GM23248 (cell line): ENCODE measurements at regions not wholly inside any gene's neighbourhood (a gene's known extent, or its start where the extent isn't known, plus 50 kb on each side); places are given as distances from the start of the nearest gene placed in this dataset.

Experiments
- DNase-seq: peaks from one replicate; pipeline ENCODE4 v3.0.0-alpha.2; 2015
- H2AFZ ChIP-seq: fragments of 200-600 bp; sonication (generic); 2 replicates; pipeline ENCODE4 v1.6.1; 2016; ENCODE audit warnings: antibody characterized with exemption
- H3F3A ChIP-seq: fragments of 200-600 bp; sonication (generic); 2 replicates; pipeline ENCODE4 v1.6.1; 2016; ENCODE audit warnings: mild to moderate bottlenecking, antibody characterized with exemption, mixed run types; ENCODE audit not compliant: insufficient read depth
- H3K27ac ChIP-seq: fragments of 200-600 bp; sonication (generic); 2 replicates; pipeline ENCODE4 v1.5.1; 2016; ENCODE audit warnings: mild to moderate bottlenecking
- H3K27me3 ChIP-seq: fragments of 200-600 bp; sonication (generic); replicated peaks from 2 replicates; pipeline ENCODE4 v1.6.1; 2016; ENCODE audit warnings: mild to moderate bottlenecking; ENCODE audit not compliant: insufficient read depth
- H3K36me3 ChIP-seq: fragments of 200-600 bp; sonication (generic); 2 replicates; pipeline ENCODE4 v1.6.1; 2016; ENCODE audit warnings: low read depth, mild to moderate bottlenecking
- H3K4me1 ChIP-seq: fragments of 200-600 bp; sonication (generic); 2 replicates; pipeline ENCODE4 v1.6.1; 2016; ENCODE audit warnings: mild to moderate bottlenecking; ENCODE audit not compliant: insufficient read depth
- H3K4me2 ChIP-seq: fragments of 200-600 bp; sonication (generic); one replicate; pipeline ENCODE4 v1.6.1; 2016; ENCODE audit warnings: mild to moderate bottlenecking; ENCODE audit not compliant: unreplicated experiment
- H3K4me3 ChIP-seq: fragments of 200-600 bp; sonication (generic); 2 replicates; pipeline ENCODE4 v1.5.1; 2016; ENCODE audit warnings: mild to moderate bottlenecking
- H3K79me2 ChIP-seq: fragments of 200-600 bp; sonication (generic); 2 replicates; pipeline ENCODE4 v1.6.1; 2016; ENCODE audit warnings: mild to moderate bottlenecking; ENCODE audit not compliant: insufficient read depth
- H3K9ac ChIP-seq: fragments of 200-600 bp; sonication (generic); 2 replicates; pipeline ENCODE4 v1.6.1; 2016; ENCODE audit warnings: mild to moderate bottlenecking
- H3K9me2 ChIP-seq: fragments of 200-600 bp; sonication (generic); 2 replicates; pipeline ENCODE4 v1.6.1; 2016; ENCODE audit warnings: mixed run types, mild to moderate bottlenecking, moderate library complexity; ENCODE audit not compliant: insufficient read depth
- H3K9me3 ChIP-seq: fragments of 200-600 bp; sonication (generic); one replicate; pipeline ENCODE4 v1.6.1; 2017; ENCODE audit warnings: low read depth
- H4K20me1 ChIP-seq: fragments of 200-600 bp; sonication (generic); 2 replicates; pipeline ENCODE4 v1.6.0; 2016; ENCODE audit not compliant: insufficient read depth
- EZH2 ChIP-seq: fragments of 200-600 bp; sonication (generic); IDR thresholded peaks from 2 replicates; pipeline ENCODE4 v1.6.1; 2018; ENCODE audit warnings: antibody characterized with exemption, mild to moderate bottlenecking; ENCODE audit not compliant: insufficient read depth, poor library complexity, severe bottlenecking
- EZH2phosphoT487 ChIP-seq: fragments of 200-600 bp; sonication (generic); IDR thresholded peaks from 2 replicates; pipeline ENCODE4 v1.6.1; 2018; ENCODE audit warnings: antibody characterized with exemption, moderate library complexity, mild to moderate bottlenecking, low read depth; ENCODE audit not compliant: insufficient read depth
- WGBS, 2 experiments: methylation state at CpG; one replicate each; pipeline ENCODE4 v1.1.6; 2015 to 2017; ENCODE audit warnings: low lambda C conversion rate in 2 of 2, low coverage in 1 of 2; ENCODE audit errors: missing lambda C conversion rate in 2 of 2; 5-methylcytosine and 5-hydroxymethylcytosine counted together
- in situ Hi-C: fragments of 300-500 bp; cut with MboI; formaldehyde crosslinking; loops from 2 replicates; pipeline ENCODE4 v1.15.0; 2020

DNA sequence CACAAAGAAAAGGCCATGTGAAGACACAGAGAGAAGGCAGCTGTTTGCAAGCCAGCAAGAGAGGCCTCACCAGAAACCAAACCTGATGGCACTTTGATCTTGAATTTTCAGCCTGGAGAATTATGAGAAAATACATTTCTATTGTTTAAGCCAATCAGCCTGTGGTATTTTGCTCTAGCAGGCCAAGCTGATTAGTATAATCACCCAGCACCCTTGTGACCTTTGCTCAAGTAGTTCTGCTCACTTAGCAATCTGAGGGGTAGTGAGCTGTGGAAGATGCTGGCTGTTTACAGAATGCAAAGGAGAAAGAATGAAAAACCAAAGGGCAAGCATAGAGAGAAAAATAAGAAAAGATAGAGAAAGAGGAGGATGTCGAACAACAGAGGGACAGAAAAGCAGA is 396.4 kb upstream of the BOD1L1 start:
- Histone ChIP-seq H3K9me2 (no peaks in the 10 kb centered on the region), H3K9ac (no peak overlapping the region), H3F3A (0 out of 2 replicates have a peak, but pooled peaks cover 3% of the 10 kb centered on the region), H3K4me3 (no peak overlapping the region), H3K79me2 (no peaks in the 10 kb centered on the region), H3K36me3 (no peaks in the 10 kb centered on the region), H3K4me2 (no peak overlapping the region), H3K4me1 (peaks cover 13% of the 10 kb centered on the region), H3K27me3 (no peaks in the 10 kb centered on the region), H4K20me1 (no peaks in the 10 kb centered on the region), H2AFZ (no peak overlapping the region), H3K27ac (no peak overlapping the region), H3K9me3 (no peaks in the 10 kb centered on the region)
- DNase-seq = no peak
- in situ Hi-C loops = no loop called here
- no peak for TF ChIP-seq EZH2phosphoT487
- TF ChIP-seq EZH2 = no peak
- 67 to 75% methylated on average over 1 of the region's 1 CpG for WGBS, 2 experiments

DNA sequence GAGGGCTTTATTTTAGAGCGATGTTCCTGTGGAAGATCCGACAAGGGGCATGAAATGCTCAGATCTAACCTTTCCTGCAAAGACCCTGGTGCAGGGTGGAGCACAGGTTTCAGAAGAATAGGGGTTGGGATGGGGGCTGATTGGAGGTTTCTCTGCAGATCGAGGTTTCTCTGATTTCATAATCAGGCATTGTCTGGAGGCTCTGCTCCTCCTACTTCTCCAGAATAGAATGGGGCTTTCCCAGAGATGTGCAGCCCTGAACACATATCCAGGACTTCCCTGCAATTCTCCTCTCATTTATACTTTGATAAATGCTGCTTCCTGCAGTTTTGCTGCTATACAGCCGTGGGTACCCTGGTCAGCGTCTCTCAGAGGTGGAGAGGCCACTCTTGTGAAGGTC is 397.6 kb upstream of the BOD1L1 start:
- in situ Hi-C loops = no loop called here
- Histone ChIP-seq H3K79me2 (no peaks in the 10 kb centered on the region), H4K20me1 (no peaks in the 10 kb centered on the region), H3K4me2 (no peak overlapping the region), H3K9ac (no peak overlapping the region), H2AFZ (no peak overlapping the region), H3K27ac (no peak overlapping the region), H3F3A (0 out of 2 replicates have a peak, but pooled peaks cover 3% of the 10 kb centered on the region), H3K27me3 (no peaks in the 10 kb centered on the region), H3K9me2 (no peaks in the 10 kb centered on the region), H3K4me3 (no peak overlapping the region), H3K9me3 (no peaks in the 10 kb centered on the region), H3K36me3 (no peaks in the 10 kb centered on the region), H3K4me1 (peaks cover 13% of the 10 kb centered on the region)
- WGBS, 2 experiments = 27 to 38% methylated on average over 5 of the region's 5 CpGs
- TF ChIP-seq EZH2 (no peak), EZH2phosphoT487 (no peak)
- peak; percentile 1 for DNase-seq

DNA sequence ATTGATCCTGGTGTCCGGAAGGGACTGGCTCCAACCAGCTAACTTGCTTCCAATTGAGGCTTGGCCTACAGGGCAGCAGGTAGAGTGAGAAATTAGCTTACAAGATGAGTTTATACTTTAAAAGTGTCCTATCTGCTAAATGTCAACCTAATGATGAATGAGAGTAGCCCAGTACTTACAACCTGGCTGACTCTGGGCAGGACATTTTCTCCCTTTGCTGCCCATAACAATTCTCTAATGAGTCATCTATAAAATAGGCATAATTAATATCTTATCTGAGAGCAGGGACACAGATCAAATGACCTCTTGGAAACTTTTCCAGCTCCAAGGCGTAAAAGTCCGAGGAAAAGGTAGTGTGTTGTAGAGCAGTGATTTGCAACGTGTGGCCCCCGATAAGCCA is 398.4 kb upstream of the BOD1L1 start:
- 81 to 84% methylated on average over 5 of the region's 5 CpGs for WGBS, 2 experiments
- Histone ChIP-seq H3K4me3 (no peak overlapping the region), H3K79me2 (no peaks in the 10 kb centered on the region), H3K36me3 (no peaks in the 10 kb centered on the region), H4K20me1 (no peaks in the 10 kb centered on the region), H3K27me3 (no peaks in the 10 kb centered on the region), H3K9me3 (no peaks in the 10 kb centered on the region), H3K27ac (no peak overlapping the region), H3K9ac (no peak overlapping the region), H2AFZ (no peak overlapping the region), H3K9me2 (no peaks in the 10 kb centered on the region), H3K4me2 (no peak overlapping the region), H3F3A (0 out of 2 replicates have a peak, but pooled peaks cover 3% of the 10 kb centered on the region), H3K4me1 (peaks cover 13% of the 10 kb centered on the region)
- DNase-seq = no peak
- in situ Hi-C loops = no loop called here
- TF ChIP-seq EZH2phosphoT487 = no peak

DNA sequence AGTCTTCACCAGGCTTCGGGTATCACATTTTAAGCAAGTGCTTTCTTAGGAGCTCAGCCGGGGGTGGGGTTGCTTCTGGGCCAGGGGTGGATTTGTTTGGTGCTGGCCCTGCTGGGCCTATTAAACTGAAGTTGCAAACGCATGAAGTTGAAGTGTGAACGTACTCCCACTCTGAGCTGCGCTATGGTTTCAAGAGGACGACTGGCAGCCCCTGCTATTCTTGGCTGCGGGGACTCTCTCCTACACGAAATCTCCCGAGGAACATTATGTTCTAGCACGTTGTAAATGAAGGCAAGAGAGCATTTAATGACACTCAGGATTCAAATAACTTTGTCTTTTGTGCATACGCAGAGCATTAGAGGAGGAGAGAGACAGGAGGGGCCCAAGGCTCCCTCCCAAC is 401.3 kb upstream of the BOD1L1 start:
- H3F3A ChIP-seq = no peaks in the 10 kb centered on the region
- no peaks in the 10 kb centered on the region for H3K79me2 ChIP-seq
- H3K36me3 ChIP-seq = no peaks in the 10 kb centered on the region
- TF ChIP-seq EZH2 (no peak), EZH2phosphoT487 (no peak)
- no peak overlapping the region for H2AFZ ChIP-seq
- no peak overlapping the region for H3K27ac ChIP-seq
- no peaks in the 10 kb centered on the region for H4K20me1 ChIP-seq
- DNase-seq = no peak
- no peak overlapping the region for H3K4me3 ChIP-seq
- H3K9me3 ChIP-seq = no peaks in the 10 kb centered on the region
- H3K4me2 ChIP-seq = no peak overlapping the region
- WGBS, 2 experiments = 48 to 57% methylated on average over 11 of the region's 11 CpGs
- no peaks in the 10 kb centered on the region for H3K9me2 ChIP-seq
- H3K9ac ChIP-seq = no peak overlapping the region
- in situ Hi-C loops = no loop called here
- H3K27me3 ChIP-seq = no peaks in the 10 kb centered on the region
- no peaks in the 10 kb centered on the region for H3K4me1 ChIP-seq

DNA sequence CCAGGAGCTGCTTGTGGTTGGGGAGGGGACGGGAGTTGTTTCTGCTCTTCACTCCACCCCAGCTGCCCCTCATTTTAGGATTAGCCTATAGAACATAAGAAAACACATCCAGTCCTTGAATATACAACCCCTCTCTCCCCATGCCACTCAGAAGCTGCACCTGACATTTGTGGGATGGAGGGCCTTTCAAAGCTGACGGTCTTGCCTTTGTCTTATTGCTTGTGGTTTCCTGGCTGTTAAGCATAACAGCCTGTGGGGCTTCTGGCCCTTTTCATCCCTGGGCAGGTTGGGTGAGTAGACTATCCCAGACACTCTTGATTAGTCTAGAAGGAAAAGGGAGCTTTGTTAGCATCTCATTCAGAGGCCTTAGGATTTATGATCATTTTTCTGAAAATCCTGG is 407.6 kb upstream of the BOD1L1 start:
- in situ Hi-C loops = no loop called here
- no peaks in the 10 kb centered on the region for H3K36me3 ChIP-seq
- no peak overlapping the region for H3K9ac ChIP-seq
- no peak overlapping the region for H2AFZ ChIP-seq
- no peak overlapping the region for H3K4me2 ChIP-seq
- no peaks in the 10 kb centered on the region for H3K9me3 ChIP-seq
- no peak overlapping the region for H3K27ac ChIP-seq
- H3K4me3 ChIP-seq = no peak overlapping the region
- H3K27me3 ChIP-seq = no peaks in the 10 kb centered on the region
- DNase-seq = no peak
- H3F3A ChIP-seq = no peaks in the 10 kb centered on the region
- no peaks in the 10 kb centered on the region for H3K79me2 ChIP-seq
- H3K9me2 ChIP-seq = no peaks in the 10 kb centered on the region
- no peaks in the 10 kb centered on the region for H4K20me1 ChIP-seq
- H3K4me1 ChIP-seq = no peaks in the 10 kb centered on the region
- no peak for TF ChIP-seq EZH2phosphoT487
- TF ChIP-seq EZH2 = no peak
- WGBS, 2 experiments = 29 to 41% methylated on average over 2 of the region's 2 CpGs
